G401.6 (cell line): ENCODE measurements at regions not wholly inside any gene's neighbourhood (a gene's known extent, or its start where the extent isn't known, plus 50 kb on each side); places are given as distances from the start of the nearest gene placed in this dataset.

ENCODE experiments used
- FAIRE-seq: peaks from 2 replicates; lab custom pipeline; 2012; peaks lifted over from hg19 to GRCh38; lab: Jason Lieb, UNC

GRCh38 chr22:49073873-49074417 is 753.7 kb downstream of the BRD1 start:
- no peak for FAIRE-seq

- no peak for FAIRE-seq
Measured at GRCh38 chr22:49072996-49073645, 754.6 kb downstream of the BRD1 start.

GRCh38 chr22:49070501-49070900 is 757.2 kb downstream of the BRD1 start:
- no peak for FAIRE-seq

GRCh38 chr22:49068861-49069500 is 758.7 kb downstream of the BRD1 start:
- FAIRE-seq, result no peak

GRCh38 chr22:49067504-49067903 is 760.2 kb downstream of the BRD1 start:
- no peak for FAIRE-seq

- no peak for FAIRE-seq
Measured at GRCh38 chr22:49066619-49067018, 761.1 kb downstream of the BRD1 start.

GRCh38 chr22:49064836-49065235 is 762.8 kb downstream of the BRD1 start:
- FAIRE-seq, result no peak

GRCh38 chr22:49063545-49063890 is 764.2 kb downstream of the BRD1 start:
- FAIRE-seq, result no peak

- FAIRE-seq, result no peak
Measured at GRCh38 chr22:49062802-49063544, 764.7 kb downstream of the BRD1 start.

- FAIRE-seq, result no peak
Measured at GRCh38 chr22:49062155-49062801, 765.4 kb downstream of the BRD1 start.

GRCh38 chr22:49057910-49058309 is 769.8 kb downstream of the BRD1 start:
- no peak for FAIRE-seq

- FAIRE-seq, result no peak
Measured at GRCh38 chr22:49056301-49056700, 771.4 kb downstream of the BRD1 start.

GRCh38 chr22:49055406-49055805 is 772.3 kb downstream of the BRD1 start:
- FAIRE-seq, result no peak

- no peak for FAIRE-seq
Measured at GRCh38 chr22:49053578-49053977, 774.1 kb downstream of the BRD1 start.

- FAIRE-seq, result no peak
Measured at GRCh38 chr22:49052560-49052959, 775.1 kb downstream of the BRD1 start.

- no peak for FAIRE-seq
Measured at GRCh38 chr22:49052023-49052538, 775.6 kb downstream of the BRD1 start.

GRCh38 chr22:49051491-49052022 is 776.1 kb downstream of the BRD1 start:
- FAIRE-seq, result no peak

GRCh38 chr22:49049691-49050090 is 778.0 kb downstream of the BRD1 start:
- FAIRE-seq, result no peak

GRCh38 chr22:49048591-49048990 is 779.1 kb downstream of the BRD1 start:
- no peak for FAIRE-seq

GRCh38 chr22:49047447-49047846 is 780.2 kb downstream of the BRD1 start:
- no peak for FAIRE-seq

- no peak for FAIRE-seq
Measured at GRCh38 chr22:49046546-49047361, 780.9 kb downstream of the BRD1 start.
